ENCODE measurements at regions not wholly inside any gene's neighbourhood (a gene's known extent, or its start where the extent isn't known, plus 50 kb on each side); places are given as distances from the start of the nearest gene placed in this dataset.

- H3K4me1 ChIP-seq (replicated peaks; ENCODE audit: insufficient read depth) = no peaks in the 10 kb centered on the region
- no peaks in the 10 kb centered on the region for H3K27me3 ChIP-seq (ENCODE audit: insufficient read depth, low read depth)
- no peak for TF ChIP-seq EZH2 (IDR thresholded peaks at IDR 0.05; ENCODE audit: low read depth)
- TF ChIP-seq CTCF (conservative IDR thresholded peaks at IDR 0.05) = no peak
- no peaks in the 10 kb centered on the region for H4K20me1 ChIP-seq (ENCODE audit: insufficient read depth)
- no peak overlapping the region for H3K4me2 ChIP-seq
- no peak overlapping the region for H2AFZ ChIP-seq
- H3K79me2 ChIP-seq (ENCODE audit: low read depth) = no peaks in the 10 kb centered on the region
- intact Hi-C loops (cut with micrococcal nuclease; ENCODE audit: unreplicated experiment) = no loop called here
- no peaks in the 10 kb centered on the region for H3F3A ChIP-seq (ENCODE audit: insufficient read depth, low read depth)
- BruUV-seq (replicated peaks) = no TSS peak
- H3K27ac ChIP-seq = no peak overlapping the region
- H3K36me3 ChIP-seq (ENCODE audit: low read depth) = no peaks in the 10 kb centered on the region
- no peak for DNase-seq
- no peaks in the 10 kb centered on the region for H3K9me2 ChIP-seq (ENCODE audit: insufficient read depth)
- H3K9me3 ChIP-seq (ENCODE audit: insufficient read depth, low read depth) = no peaks in the 10 kb centered on the region
- H3K4me3 ChIP-seq = no peak overlapping the region
- ChIA-PET CTCF (no interaction called here), POLR2A (ENCODE audit: unreplicated experiment) (no interaction called here)
These were observed 750.7 kb upstream of the PABPC4L start for GRCh38 chr4:134952305-134952704.

GRCh38 chr4:134948110-134948642, 746.6 kb upstream of the PABPC4L start:
- Histone ChIP-seq H2AFZ (no peak overlapping the region), H3K4me1 (replicated peaks; ENCODE audit: insufficient read depth) (no peaks in the 10 kb centered on the region), H4K20me1 (ENCODE audit: insufficient read depth) (no peaks in the 10 kb centered on the region), H3K27ac (no peak overlapping the region), H3K9me2 (ENCODE audit: insufficient read depth) (no peaks in the 10 kb centered on the region), H3K36me3 (ENCODE audit: low read depth) (no peaks in the 10 kb centered on the region), H3K27me3 (ENCODE audit: insufficient read depth, low read depth) (no peaks in the 10 kb centered on the region), H3K79me2 (ENCODE audit: low read depth) (no peaks in the 10 kb centered on the region), H3F3A (ENCODE audit: insufficient read depth, low read depth) (no peaks in the 10 kb centered on the region), H3K4me3 (no peak overlapping the region), H3K9me3 (ENCODE audit: insufficient read depth, low read depth) (no peaks in the 10 kb centered on the region), H3K4me2 (no peak overlapping the region)
- CTCF ChIA-PET = no interaction called here
- no TSS peak for BruUV-seq (replicated peaks)
- POLR2A ChIA-PET (ENCODE audit: unreplicated experiment) = no interaction called here
- no peak for DNase-seq
- no peak for TF ChIP-seq CTCF (conservative IDR thresholded peaks at IDR 0.05)
- no peak for TF ChIP-seq EZH2 (IDR thresholded peaks at IDR 0.05; ENCODE audit: low read depth)
- intact Hi-C loops (cut with micrococcal nuclease; ENCODE audit: unreplicated experiment) = no loop called here

DNA sequence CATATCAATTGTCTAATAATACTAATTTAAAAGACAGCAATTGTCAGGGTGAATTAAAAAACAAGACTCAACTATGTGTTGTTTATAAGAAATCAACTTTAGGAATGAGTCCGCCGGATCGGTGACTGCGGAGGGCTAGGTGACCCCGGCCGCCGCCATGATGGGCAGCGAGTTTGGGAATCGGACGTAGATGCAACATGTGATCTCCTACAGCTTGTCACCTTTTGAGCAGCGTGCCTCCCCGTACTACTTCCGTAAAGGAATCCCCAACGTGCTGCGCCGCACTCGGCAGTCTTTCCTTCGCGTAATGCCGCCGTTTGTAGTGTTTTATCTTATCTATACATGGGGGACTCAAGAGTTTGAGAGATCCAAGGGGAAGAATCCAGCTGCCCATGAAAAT, 742.5 kb upstream of the PABPC4L start:
- no peaks in the 10 kb centered on the region for H4K20me1 ChIP-seq (ENCODE audit: insufficient read depth)
- POLR2A ChIA-PET (ENCODE audit: unreplicated experiment) = no interaction called here
- no peaks in the 10 kb centered on the region for H3K4me1 ChIP-seq (replicated peaks; ENCODE audit: insufficient read depth)
- no peak overlapping the region for H3K4me3 ChIP-seq
- no peak overlapping the region for H3K4me2 ChIP-seq
- H3K9me3 ChIP-seq (ENCODE audit: insufficient read depth, low read depth) = no peaks in the 10 kb centered on the region
- intact Hi-C loops (cut with micrococcal nuclease; ENCODE audit: unreplicated experiment) = no loop called here
- H3K79me2 ChIP-seq (ENCODE audit: low read depth) = no peaks in the 10 kb centered on the region
- no TSS peak for BruUV-seq (replicated peaks)
- CTCF ChIA-PET = no interaction called here
- H3K9me2 ChIP-seq (ENCODE audit: insufficient read depth) = no peaks in the 10 kb centered on the region
- no peak overlapping the region for H2AFZ ChIP-seq
- H3K27ac ChIP-seq = no peak overlapping the region
- H3F3A ChIP-seq (ENCODE audit: insufficient read depth, low read depth) = no peaks in the 10 kb centered on the region
- H3K27me3 ChIP-seq (ENCODE audit: insufficient read depth, low read depth) = no peaks in the 10 kb centered on the region
- H3K36me3 ChIP-seq (ENCODE audit: low read depth) = no peaks in the 10 kb centered on the region
- no peak for DNase-seq
- TF ChIP-seq CTCF (conservative IDR thresholded peaks at IDR 0.05) = no peak
- no peak for TF ChIP-seq EZH2 (IDR thresholded peaks at IDR 0.05; ENCODE audit: low read depth)
